Bone marrow (tissue), 2 donors: ENCODE measurements at regions not wholly inside any gene's neighbourhood (a gene's known extent, or its start where the extent isn't known, plus 50 kb on each side); places are given as distances from the start of the nearest gene placed in this dataset.
"Not testable (repeated sequence)": the region's sequence is repeated elsewhere in the genome, so short reads cannot be mapped to it uniquely, and the experiment has no call there.

Source experiments
- DNase-seq, 2 donors: peaks; one replicate each; lab custom pipeline; 2025; lab: John Stamatoyannopoulos, UW

GRCh38 chr12:114858388-114859146 lies 174.6 kb upstream of the TBX3 start:
- DNase-seq: no peak

GRCh38 chr12:114855678-114856077 lies 171.7 kb upstream of the TBX3 start:
- DNase-seq: no peak

- DNase-seq: no peak
Observed at GRCh38 chr12:114852976-114853529, 169.1 kb upstream of the TBX3 start.

- no peak for DNase-seq
Observed at GRCh38 chr12:114851981-114852380, 168.0 kb upstream of the TBX3 start.

GRCh38 chr12:114850661-114851275 lies 166.8 kb upstream of the TBX3 start:
- DNase-seq: no peak

- DNase-seq: no peak
Observed at GRCh38 chr12:114848666-114849065, 164.7 kb upstream of the TBX3 start.

GRCh38 chr12:114847441-114848035 lies 163.6 kb upstream of the TBX3 start:
- DNase-seq: no peak

- DNase-seq: no peak
Observed at GRCh38 chr12:114846771-114847170, 162.8 kb upstream of the TBX3 start.

GRCh38 chr12:114841557-114842251 lies 157.7 kb upstream of the TBX3 start:
- no peak for DNase-seq

- no peak for DNase-seq
Observed at GRCh38 chr12:114838480-114838879, 154.5 kb upstream of the TBX3 start.

GRCh38 chr12:114836609-114837008 lies 152.6 kb upstream of the TBX3 start:
- DNase-seq: no peak

- DNase-seq: no peak
Observed at GRCh38 chr12:114835031-114835430, 151.1 kb upstream of the TBX3 start.

- DNase-seq: no peak
Observed at GRCh38 chr12:114834621-114835020, 150.6 kb upstream of the TBX3 start.

- no peak for DNase-seq
Observed at GRCh38 chr12:114829833-114830232, 145.9 kb upstream of the TBX3 start.

GRCh38 chr12:114829244-114829643 lies 145.3 kb upstream of the TBX3 start:
- DNase-seq: not testable (repeated sequence)

GRCh38 chr12:114827461-114827860 lies 143.5 kb upstream of the TBX3 start:
- DNase-seq: no peak

GRCh38 chr12:114826244-114826643 lies 142.3 kb upstream of the TBX3 start:
- no peak for DNase-seq

- no peak for DNase-seq
Observed at GRCh38 chr12:114823724-114824123, 139.7 kb upstream of the TBX3 start.

- no peak for DNase-seq
Observed at GRCh38 chr12:114821570-114821969, 137.6 kb upstream of the TBX3 start.

GRCh38 chr12:114820796-114821195 lies 136.8 kb upstream of the TBX3 start:
- DNase-seq: no peak

- no peak for DNase-seq
Observed at GRCh38 chr12:114817571-114818425, 133.8 kb upstream of the TBX3 start.
